Fibroblast of gingiva (primary cell): ENCODE measurements at regions not wholly inside any gene's neighbourhood (a gene's known extent, or its start where the extent isn't known, plus 50 kb on each side); places are given as distances from the start of the nearest gene placed in this dataset.
"Not testable (repeated sequence)": the region's sequence is repeated elsewhere in the genome, so short reads cannot be mapped to it uniquely, and the experiment has no call there.

ENCODE experiments used
- DNase-seq: peaks from one replicate; pipeline ENCODE4 v3.0.0-alpha.2; 2011; ENCODE audit warnings: low read depth

DNA sequence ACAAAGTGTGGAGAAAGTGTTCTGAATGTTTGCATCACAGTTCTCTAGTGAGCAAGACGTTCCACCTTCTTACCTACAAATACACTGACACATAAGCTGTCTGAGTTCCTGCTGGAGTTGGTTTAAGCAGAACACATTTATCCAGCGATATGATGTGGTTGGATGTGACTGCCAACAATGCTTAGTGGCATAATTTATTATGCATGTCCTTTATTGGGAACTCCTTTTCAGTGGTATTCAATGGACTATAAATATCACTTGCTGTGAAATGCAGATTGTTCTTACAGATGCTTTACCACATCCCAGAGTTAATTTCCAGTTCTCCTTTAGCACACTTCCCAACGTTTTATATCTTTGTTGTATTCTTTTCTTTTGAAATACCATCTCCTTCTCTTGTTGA lies 222.2 kb downstream of the LURAP1L start:
- DNase-seq = peak; percentile 31

DNA sequence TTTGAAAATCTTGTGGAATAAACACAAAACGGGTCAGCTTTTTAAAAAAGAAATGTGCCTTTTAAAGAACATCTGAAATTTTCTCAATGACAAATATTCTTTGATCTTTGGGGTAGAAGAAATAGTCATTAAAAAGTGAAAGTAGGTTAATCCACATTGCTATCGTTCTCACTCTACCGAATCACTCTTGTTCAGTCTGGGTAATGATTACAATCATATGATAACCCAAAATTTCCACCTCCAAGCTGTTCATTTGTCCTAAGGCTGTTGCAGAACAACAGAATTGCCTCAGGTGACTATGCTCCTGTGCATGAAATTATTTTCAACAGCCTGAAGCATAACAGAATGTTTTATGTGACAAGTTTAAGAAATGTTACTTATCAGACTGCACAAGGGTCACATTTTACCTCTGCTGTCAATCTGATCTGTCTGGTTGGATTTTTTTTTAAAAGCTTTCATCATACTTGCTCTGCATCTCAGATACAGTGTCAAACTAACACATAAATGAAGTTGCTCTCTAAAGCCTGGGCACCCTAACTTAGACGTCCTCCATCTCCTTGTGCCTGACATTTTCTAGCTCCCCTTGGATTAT lies 227.3 kb downstream of the LURAP1L start:
- no peak for DNase-seq

DNA sequence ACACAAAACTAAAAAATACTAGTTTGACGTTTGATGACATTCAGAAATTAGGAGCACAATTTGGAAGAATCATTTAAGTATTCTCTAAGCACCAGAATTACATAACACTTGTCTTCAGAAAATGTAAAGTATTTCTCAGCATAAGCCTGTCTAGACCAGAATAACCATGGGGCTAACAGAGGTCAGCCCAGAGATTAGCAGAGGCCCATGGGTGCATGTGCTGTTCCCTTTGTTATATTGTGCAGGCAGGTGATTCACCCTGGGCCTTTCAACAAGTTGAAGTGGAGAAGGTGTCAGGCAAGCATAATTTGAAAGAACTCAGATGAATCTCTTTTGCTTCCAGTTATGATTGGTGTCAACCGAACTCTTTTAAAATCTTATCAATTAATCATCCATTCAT lies 227.9 kb downstream of the LURAP1L start:
- DNase-seq = no peak

- no peak for DNase-seq
Measured at GRCh38 chr9:13009871-13010270, 235.1 kb downstream of the LURAP1L start.

DNA sequence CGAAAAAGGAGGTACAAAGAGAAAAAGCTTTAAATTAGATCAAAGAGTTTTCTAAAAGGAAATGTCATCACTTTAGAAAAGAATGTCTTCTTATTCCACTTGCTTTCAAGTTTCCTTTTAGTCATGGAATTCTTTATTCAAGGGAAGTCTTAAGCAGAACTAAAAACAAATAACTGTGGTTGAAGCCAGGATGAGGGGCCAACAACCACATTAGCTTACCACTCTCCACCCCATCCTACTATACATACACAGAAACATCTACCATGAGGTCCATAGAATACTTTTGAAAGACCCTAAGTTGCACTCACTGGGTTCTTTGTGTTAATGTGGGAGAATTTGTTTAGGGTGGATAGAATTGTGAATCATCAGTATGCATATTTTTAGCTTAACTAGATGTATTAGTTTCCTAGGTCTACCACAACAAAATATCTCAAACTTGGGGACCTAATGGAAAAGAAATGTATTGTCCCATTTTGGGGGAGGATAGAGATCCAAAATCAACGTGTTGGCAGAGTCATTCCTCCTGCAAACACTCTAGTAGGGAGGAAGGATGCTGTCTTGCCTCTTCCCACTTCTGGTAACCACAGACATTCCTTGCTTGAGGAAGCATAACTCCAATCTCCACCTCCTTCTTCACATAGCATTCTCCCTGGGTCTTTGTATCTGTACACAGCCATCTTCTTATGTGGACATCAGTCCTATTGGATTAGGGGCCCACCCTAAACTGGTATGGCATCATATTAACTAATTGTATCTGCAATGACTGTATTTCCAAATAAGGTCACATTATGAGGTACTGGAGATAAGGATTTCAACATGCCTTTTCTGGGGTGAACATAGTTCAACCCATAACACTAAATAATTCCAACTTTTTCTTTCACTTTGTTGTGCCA lies 239.4 kb downstream of the LURAP1L start:
- no peak for DNase-seq

DNA sequence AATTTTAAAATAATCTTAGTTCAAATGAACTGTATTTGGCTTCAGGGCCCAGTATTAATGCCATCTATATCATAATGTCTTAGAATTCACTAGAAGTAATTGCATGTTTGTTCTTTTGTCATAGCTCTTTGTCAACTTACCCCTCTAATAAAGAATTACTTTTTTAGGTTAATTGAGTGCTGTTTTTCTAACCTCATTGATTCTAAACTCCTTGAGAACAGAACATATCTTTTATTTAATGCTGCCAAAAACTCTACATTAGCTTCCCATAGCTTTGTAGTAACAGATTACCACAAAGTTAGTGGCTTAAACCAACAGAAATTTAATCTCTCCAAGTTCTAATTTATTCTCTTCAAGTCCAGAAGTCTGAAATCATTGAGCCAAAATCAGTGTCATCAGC lies 242.4 kb downstream of the LURAP1L start:
- DNase-seq = no peak

- peak; percentile 20 for DNase-seq
Measured at GRCh38 chr9:13020146-13021040, 245.6 kb downstream of the LURAP1L start.

DNA sequence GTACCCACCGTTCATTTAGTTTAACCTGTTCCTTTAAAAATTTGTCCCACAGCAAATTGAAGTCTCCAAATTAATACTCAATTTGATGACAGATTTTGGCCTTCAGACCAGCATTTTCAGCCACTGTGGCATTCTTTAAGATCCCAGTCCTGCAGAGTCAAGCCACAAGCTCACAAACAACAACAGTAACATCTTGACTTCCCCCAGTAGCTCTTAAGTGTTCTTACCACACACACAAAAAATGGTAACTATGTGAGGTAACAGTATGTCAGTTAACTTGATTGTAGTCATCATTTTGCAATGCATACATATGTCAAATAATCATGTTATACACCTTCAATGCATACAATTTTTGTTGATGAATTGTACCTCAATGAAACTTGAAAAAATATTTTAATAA lies 247.9 kb downstream of the LURAP1L start:
- DNase-seq = no peak

DNA sequence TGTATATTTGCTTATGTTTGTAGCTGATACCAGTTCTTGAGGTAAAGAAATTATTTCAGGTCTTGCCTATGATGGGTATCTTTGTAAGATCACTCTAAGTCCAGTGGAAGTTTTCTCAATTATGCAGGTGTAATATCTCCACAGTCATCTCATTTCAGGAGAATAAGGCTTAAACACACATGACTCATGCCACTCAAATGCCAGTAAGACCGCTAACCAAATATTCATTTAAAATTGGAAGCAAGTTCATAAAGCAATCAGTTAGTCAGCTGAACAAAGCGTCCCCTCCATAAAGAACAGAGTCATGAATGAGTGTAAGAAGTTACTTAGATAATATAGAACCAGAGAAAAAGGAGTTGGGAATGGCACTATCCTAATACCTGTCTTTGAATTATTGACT lies 248.7 kb downstream of the LURAP1L start:
- no peak for DNase-seq

DNA sequence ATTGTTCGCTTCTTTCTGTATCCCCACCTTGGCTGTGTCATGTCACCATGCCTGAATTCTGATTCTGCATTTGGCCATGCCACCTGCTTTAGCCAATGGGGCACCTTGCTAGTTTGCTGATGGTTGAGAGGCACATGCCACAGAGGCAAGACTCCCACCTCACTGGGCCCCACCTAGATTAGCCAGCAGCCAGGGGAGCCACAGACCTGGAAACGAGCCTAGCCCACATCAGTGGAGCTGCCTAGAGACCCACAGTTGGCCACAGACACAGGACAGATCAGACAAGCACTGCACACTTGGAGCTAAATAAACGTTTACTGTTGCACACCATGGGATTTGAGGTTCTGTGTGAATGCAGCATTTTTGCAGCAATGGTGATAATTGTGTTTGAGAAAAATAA lies 252.1 kb downstream of the LURAP1L start:
- no peak for DNase-seq

- no peak for DNase-seq
Measured at GRCh38 chr9:13027879-13028278, 251.6 kb downstream of the MPDZ start.

DNA sequence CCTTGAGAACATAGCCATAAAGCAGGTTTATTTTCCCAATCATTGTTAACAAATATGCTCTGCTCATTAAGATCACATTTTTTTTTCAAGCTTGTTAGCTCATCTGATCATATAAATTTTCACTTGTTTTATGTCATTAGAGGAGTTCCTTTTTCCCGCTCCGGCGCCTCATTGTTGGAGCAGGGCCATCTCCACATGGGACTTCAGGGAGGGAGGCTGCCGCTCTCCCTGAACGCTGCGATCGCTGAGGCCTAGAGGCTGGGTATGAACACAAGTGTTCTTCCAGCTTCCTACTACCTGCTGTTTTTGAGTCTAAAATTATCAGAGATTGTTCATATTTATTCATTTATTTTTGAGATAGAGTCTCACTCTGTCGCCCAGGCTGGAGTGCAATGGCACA lies 246.9 kb downstream of the MPDZ start:
- DNase-seq = no peak

- peak; percentile 52 for DNase-seq
Measured at GRCh38 chr9:13033959-13034693, 245.4 kb downstream of the MPDZ start.

DNA sequence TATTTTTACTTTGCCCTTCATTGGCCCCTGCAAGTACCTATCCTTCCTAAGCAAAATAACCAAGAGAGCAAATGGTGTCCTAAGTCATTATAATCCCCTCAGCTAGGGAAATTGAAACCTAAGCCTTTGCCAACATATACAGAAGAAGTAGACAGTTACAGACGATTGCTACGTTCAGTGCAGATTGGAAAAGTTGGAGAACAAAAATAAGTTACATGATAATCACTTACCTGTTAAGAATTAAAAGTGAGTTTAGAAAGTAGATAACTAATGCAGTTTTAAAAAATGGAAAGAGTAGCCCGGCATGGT lies 244.8 kb downstream of the MPDZ start:
- DNase-seq = no peak

GRCh38 chr9:13035822-13036221 lies 243.7 kb downstream of the MPDZ start:
- DNase-seq = no peak

DNA sequence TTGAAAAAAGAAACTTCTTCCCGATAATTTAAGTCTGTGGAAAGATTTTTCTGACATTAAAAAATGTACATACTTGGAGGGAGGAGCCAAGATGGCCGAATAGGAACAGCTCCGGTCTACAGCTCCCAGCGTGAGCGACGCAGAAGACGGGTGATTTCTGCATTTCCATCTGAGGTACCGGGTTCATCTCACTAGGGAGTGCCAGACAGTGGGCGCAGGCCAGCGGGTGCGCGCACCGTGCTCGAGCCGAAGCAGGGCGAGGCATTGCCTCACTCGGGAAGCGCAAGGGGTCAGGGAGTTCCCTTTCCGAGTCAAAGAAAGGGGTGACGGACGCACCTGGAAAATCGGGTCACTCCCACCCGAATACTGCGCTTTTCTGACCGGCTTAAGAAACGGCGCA lies 241.7 kb downstream of the MPDZ start:
- not testable (repeated sequence) for DNase-seq

- DNase-seq = no peak
Measured at GRCh38 chr9:13047827-13048587, 231.5 kb downstream of the MPDZ start.

DNA sequence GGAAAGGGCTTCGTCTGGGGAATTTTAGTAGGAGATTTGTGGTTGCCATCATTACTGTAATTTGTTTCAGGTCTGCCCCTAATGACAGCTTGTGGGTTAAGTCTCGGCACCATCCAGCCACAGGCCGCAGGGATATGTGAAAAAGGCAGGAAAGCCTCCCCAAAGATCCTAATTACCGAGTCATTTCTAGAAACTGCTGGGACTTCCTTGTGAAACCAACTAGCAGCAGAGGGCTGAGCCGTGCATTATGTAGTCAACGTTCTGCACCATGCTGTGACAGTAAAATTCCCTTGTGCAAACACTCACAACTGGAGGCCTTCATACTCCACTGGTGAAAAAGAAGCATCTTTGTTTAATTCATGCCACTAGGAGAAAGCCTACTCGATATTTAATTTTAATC lies 230.3 kb downstream of the MPDZ start:
- no peak for DNase-seq

- no peak for DNase-seq
Measured at GRCh38 chr9:13053504-13053903, 226.0 kb downstream of the MPDZ start.

- DNase-seq = no peak
Measured at GRCh38 chr9:13054389-13054788, 225.1 kb downstream of the MPDZ start.
